OCI-LY7 (cell line): ENCODE measurements at regions not wholly inside any gene's neighbourhood (a gene's known extent, or its start where the extent isn't known, plus 50 kb on each side); places are given as distances from the start of the nearest gene placed in this dataset.

ENCODE experiments used
- BruUV-seq: library from RNA; stranded (reverse); fragments of 400-500 nt; replicated peaks from 2 replicates; lab custom pipeline; 2021; lab: Mats Ljungman, UMichigan
- CTCF ChIA-PET: fragments of 300-600 bp; sonication (Branson Sonifier 250); formaldehyde crosslinking; loops from one replicate; lab custom pipeline; 2022; ENCODE audit warnings: antibody characterized with exemption; ENCODE audit not compliant: unreplicated experiment; lab: Charles Lee
- POLR2A ChIA-PET: fragments of 300-600 bp; sonication (Branson Sonifier 250); formaldehyde crosslinking; loops from one replicate; lab custom pipeline; 2022; ENCODE audit warnings: antibody characterized with exemption; lab: Charles Lee
- DNase-seq: peaks from one replicate; pipeline ENCODE4 v3.0.0-alpha.2; 2015; ENCODE audit warnings: low spot score
- H2AFZ ChIP-seq: fragments of 200-600 bp; sonication (generic), shearing (Covaris generic); 2 replicates; pipeline ENCODE4 v1.6.1; 2014; ENCODE audit warnings: mild to moderate bottlenecking, antibody characterized with exemption, low read length, moderate library complexity
- H3K27ac ChIP-seq: fragments of 200-600 bp; sonication (generic); 2 replicates; pipeline ENCODE4 v1.5.1; 2014; ENCODE audit warnings: mixed run types, low read depth, mild to moderate bottlenecking, moderate library complexity, low read length, inconsistent platforms; ENCODE audit not compliant: poor library complexity, severe bottlenecking
- H3K36me3 ChIP-seq: fragments of 200-600 bp; sonication (generic); 2 replicates; pipeline ENCODE4 v1.6.1; 2014; ENCODE audit warnings: mild to moderate bottlenecking, antibody characterized with exemption, low read length, moderate library complexity, mixed read lengths; ENCODE audit not compliant: insufficient read depth
- H3K4me1 ChIP-seq: fragments of 200-600 bp; sonication (generic); 2 replicates; pipeline ENCODE4 v1.5.1; 2014; ENCODE audit warnings: mild to moderate bottlenecking, low read length; ENCODE audit not compliant: insufficient read depth, poor library complexity, severe bottlenecking
- H3K4me2 ChIP-seq: fragments of 200-600 bp; sonication (generic); 2 replicates; pipeline ENCODE4 v1.6.1; 2014; ENCODE audit warnings: mild to moderate bottlenecking, low read length
- H3K4me3 ChIP-seq: fragments of 200-600 bp; sonication (generic); 2 replicates; pipeline ENCODE4 v1.5.1; 2014; ENCODE audit warnings: mild to moderate bottlenecking, low read depth, low read length; ENCODE audit not compliant: poor library complexity, severe bottlenecking
- H3K79me2 ChIP-seq: fragments of 200-600 bp; sonication (generic); 2 replicates; pipeline ENCODE4 v1.6.1; 2016; ENCODE audit warnings: low read depth, mild to moderate bottlenecking, low read length, moderate library complexity, mixed read lengths; ENCODE audit not compliant: insufficient read depth
- H3K9me2 ChIP-seq: fragments of 200-600 bp; sonication (generic); 2 replicates; pipeline ENCODE4 v1.6.1; 2016; ENCODE audit warnings: mild to moderate bottlenecking, low read length, mixed read lengths; ENCODE audit not compliant: insufficient read depth
- H3K9me3 ChIP-seq: fragments of 200-600 bp; sonication (generic); 2 replicates; pipeline ENCODE4 v1.6.1; 2014; ENCODE audit warnings: mild to moderate bottlenecking, mixed run types, low read length, mixed read lengths
- H4K20me1 ChIP-seq: fragments of 200-600 bp; sonication (generic); 2 replicates; pipeline ENCODE4 v1.6.1; 2014; ENCODE audit warnings: mild to moderate bottlenecking, antibody characterized with exemption, low read length, moderate library complexity, mixed read lengths; ENCODE audit not compliant: insufficient read depth
- EZH2phosphoT487 ChIP-seq: fragments of 200-600 bp; sonication (generic); IDR thresholded peaks from 2 replicates; pipeline ENCODE4 v1.6.1; 2018; ENCODE audit warnings: low read depth, borderline replicate concordance, mild to moderate bottlenecking, mixed run types, antibody characterized with exemption, low read length, moderate library complexity, mixed read lengths
- intact Hi-C: fragments of 100-400 bp; cut with micrococcal nuclease; formaldehyde crosslinking; loops from one replicate; pipeline ENCODE4 v1.10.0; 2022; ENCODE audit not compliant: unreplicated experiment
- TF ChIP-seq, protein P1 (sequence below): fragments of 200-600 bp; sonication (generic); conservative IDR thresholded peaks from 2 replicates; pipeline ENCODE4 v1.5.1; 2014; ENCODE audit warnings: mild to moderate bottlenecking, antibody characterized with exemption, low read length, moderate library complexity, mixed read lengths

DNA sequence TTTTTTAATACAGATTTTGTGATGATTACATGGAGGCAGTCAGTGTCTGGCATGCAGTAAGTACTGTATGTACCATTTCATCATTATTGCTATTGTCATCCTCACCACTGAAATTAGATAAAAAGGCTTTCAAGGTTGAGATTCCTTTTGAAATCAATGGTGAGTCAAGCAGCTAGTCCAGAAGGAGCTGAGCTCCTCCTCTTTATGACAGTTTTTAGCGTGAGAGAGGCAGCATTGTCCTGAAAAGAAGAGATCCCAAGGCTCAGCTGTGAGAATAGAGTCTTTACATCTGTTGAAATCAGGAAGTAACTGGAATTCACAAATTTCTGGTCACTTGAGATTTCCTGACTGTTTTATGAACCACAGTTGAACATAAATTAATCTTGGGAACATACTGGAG, 161.9 kb downstream of the PAX1 start:
- no peaks in the 10 kb centered on the region for H3K79me2 ChIP-seq
- H3K9me2 ChIP-seq, result no peaks in the 10 kb centered on the region
- ChIA-PET CTCF (no interaction called here), POLR2A (no interaction called here)
- no peaks in the 10 kb centered on the region for H3K36me3 ChIP-seq
- intact Hi-C loops, result no loop called here
- H3K4me2 ChIP-seq, result no peak overlapping the region
- no peak overlapping the region for H2AFZ ChIP-seq
- H3K4me3 ChIP-seq, result no peak overlapping the region
- BruUV-seq, result no TSS peak
- no peaks in the 10 kb centered on the region for H3K4me1 ChIP-seq
- TF ChIP-seq, protein P1, sequence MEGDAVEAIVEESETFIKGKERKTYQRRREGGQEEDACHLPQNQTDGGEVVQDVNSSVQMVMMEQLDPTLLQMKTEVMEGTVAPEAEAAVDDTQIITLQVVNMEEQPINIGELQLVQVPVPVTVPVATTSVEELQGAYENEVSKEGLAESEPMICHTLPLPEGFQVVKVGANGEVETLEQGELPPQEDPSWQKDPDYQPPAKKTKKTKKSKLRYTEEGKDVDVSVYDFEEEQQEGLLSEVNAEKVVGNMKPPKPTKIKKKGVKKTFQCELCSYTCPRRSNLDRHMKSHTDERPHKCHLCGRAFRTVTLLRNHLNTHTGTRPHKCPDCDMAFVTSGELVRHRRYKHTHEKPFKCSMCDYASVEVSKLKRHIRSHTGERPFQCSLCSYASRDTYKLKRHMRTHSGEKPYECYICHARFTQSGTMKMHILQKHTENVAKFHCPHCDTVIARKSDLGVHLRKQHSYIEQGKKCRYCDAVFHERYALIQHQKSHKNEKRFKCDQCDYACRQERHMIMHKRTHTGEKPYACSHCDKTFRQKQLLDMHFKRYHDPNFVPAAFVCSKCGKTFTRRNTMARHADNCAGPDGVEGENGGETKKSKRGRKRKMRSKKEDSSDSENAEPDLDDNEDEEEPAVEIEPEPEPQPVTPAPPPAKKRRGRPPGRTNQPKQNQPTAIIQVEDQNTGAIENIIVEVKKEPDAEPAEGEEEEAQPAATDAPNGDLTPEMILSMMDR, result no peak
- no peak for TF ChIP-seq EZH2phosphoT487
- no peak for DNase-seq
- no peaks in the 10 kb centered on the region for H4K20me1 ChIP-seq
- H3K9me3 ChIP-seq, result no peaks in the 10 kb centered on the region
- H3K27ac ChIP-seq, result no peak overlapping the region

DNA sequence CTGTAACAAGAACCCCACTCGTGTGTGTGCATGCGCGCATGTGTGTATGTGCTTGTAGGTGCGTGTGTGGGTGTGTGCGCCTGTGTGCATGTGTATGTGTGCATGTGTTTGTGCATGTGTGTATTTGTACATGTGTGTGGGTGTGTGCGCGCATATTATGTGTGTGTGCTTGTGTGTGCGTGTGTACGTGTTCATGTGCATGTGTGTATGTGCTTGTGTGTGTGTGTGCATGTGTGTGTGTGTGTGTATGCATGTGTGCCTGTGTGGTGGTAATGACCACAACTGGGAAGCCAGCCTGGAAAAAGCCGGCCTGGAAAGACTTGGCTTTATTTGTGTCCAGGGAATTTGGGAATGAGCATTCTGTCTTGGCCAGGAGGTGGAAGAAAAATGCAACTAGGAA, 157.5 kb downstream of the PAX1 start:
- CTCF ChIA-PET, result no interaction called here
- Histone ChIP-seq H3K79me2 (no peaks in the 10 kb centered on the region), H2AFZ (no peak overlapping the region), H3K9me2 (no peaks in the 10 kb centered on the region), H3K4me1 (no peaks in the 10 kb centered on the region), H3K4me3 (no peak overlapping the region), H3K27ac (no peak overlapping the region), H3K4me2 (no peak overlapping the region), H3K36me3 (no peaks in the 10 kb centered on the region), H4K20me1 (no peaks in the 10 kb centered on the region), H3K9me3 (no peaks in the 10 kb centered on the region)
- intact Hi-C loops, result no loop called here
- TF ChIP-seq, protein P1, result no peak
- no peak for TF ChIP-seq EZH2phosphoT487
- DNase-seq, result no peak
- BruUV-seq, result no TSS peak
- POLR2A ChIA-PET, result no interaction called here

DNA sequence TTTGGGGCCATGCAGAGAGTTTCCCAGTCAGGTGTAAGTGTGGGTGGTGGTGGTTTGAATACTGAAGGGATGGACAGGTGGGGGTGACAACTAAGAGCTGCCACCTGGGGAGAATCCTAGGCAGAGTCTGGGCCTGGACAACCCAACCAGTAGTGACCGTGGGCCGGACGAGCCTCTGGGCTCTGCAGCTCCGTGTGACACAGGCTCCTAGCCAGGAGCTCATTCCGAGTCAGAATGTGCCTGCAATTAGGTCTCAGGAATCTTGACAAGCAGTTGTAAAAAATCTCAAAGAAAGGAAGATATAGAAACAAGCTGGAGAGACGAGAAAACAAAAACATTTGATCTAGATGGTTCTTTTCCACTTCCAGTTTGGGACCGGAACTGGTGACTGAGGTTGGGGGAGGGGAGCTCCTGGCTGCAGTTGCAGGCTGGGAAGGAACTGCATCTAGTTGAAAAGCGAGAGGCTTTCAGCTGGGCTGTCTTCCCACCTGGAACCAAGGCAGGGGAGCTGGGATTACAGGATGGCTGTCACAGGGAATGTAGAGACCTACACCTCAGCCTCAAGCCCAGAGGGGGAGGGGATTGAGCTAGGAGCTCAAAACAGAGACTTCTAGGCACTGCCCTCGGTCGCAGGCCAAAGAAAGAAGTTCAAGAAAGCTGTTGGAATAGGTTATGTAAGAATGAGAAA, 156.9 kb downstream of the PAX1 start:
- Histone ChIP-seq H3K79me2 (no peaks in the 10 kb centered on the region), H2AFZ (no peak overlapping the region), H3K4me1 (no peaks in the 10 kb centered on the region), H3K36me3 (no peaks in the 10 kb centered on the region), H3K4me3 (no peak overlapping the region), H3K9me2 (no peaks in the 10 kb centered on the region), H3K27ac (no peak overlapping the region), H3K9me3 (no peaks in the 10 kb centered on the region), H3K4me2 (no peak overlapping the region), H4K20me1 (no peaks in the 10 kb centered on the region)
- ChIA-PET POLR2A (no interaction called here), CTCF (no interaction called here)
- no peak for DNase-seq
- no peak for TF ChIP-seq EZH2phosphoT487
- intact Hi-C loops, result no loop called here
- BruUV-seq, result no TSS peak
